ENCODE measurements at regions not wholly inside any gene's neighbourhood (a gene's known extent, or its start where the extent isn't known, plus 50 kb on each side); places are given as distances from the start of the nearest gene placed in this dataset.

- TF ChIP-seq, protein P1, sequence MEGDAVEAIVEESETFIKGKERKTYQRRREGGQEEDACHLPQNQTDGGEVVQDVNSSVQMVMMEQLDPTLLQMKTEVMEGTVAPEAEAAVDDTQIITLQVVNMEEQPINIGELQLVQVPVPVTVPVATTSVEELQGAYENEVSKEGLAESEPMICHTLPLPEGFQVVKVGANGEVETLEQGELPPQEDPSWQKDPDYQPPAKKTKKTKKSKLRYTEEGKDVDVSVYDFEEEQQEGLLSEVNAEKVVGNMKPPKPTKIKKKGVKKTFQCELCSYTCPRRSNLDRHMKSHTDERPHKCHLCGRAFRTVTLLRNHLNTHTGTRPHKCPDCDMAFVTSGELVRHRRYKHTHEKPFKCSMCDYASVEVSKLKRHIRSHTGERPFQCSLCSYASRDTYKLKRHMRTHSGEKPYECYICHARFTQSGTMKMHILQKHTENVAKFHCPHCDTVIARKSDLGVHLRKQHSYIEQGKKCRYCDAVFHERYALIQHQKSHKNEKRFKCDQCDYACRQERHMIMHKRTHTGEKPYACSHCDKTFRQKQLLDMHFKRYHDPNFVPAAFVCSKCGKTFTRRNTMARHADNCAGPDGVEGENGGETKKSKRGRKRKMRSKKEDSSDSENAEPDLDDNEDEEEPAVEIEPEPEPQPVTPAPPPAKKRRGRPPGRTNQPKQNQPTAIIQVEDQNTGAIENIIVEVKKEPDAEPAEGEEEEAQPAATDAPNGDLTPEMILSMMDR (IDR thresholded peaks at IDR 0.05; ENCODE audit: low read depth, low read length, missing control alignments): no peak
- in situ Hi-C loops (cut with HindIII; ENCODE audit: low sequenced_read_pairs): no loop called here
- no peak for DNase-seq (ENCODE audit: low read depth)
- H3K4me3 ChIP-seq (ENCODE audit: low read depth, low read length): no peak overlapping the region
Measured at GRCh38 chr14:103223818-103224352, 100.6 kb downstream of the TNFAIP2 start.

- H3K4me3 ChIP-seq (ENCODE audit: low read depth, low read length): no peak overlapping the region
- DNase-seq (ENCODE audit: low read depth): no peak
- TF ChIP-seq, protein P1 (IDR thresholded peaks at IDR 0.05; ENCODE audit: low read depth, low read length, missing control alignments): no peak
- in situ Hi-C loops (cut with HindIII; ENCODE audit: low sequenced_read_pairs): no loop called here
Measured at GRCh38 chr14:103225062-103225461, 101.8 kb downstream of the TNFAIP2 start.

DNA sequence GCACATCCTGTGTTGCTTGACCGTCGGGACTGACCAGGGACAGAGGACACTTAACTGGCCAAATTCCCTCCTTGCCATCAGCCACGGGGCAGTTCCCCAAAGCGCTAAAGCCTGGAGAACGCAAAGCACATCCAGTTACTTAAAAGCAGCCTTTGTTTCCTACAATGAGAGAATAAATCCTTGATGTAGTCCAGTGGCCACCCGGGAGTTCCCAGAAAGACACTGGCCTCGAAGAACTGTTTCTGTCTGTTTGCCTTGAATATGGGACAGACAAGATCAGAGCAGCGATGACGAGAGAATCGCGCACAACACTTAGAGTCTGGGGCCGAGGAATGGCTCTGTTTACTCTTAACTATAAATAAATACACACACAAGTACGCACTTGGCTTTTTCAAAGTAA, 102.2 kb downstream of the TNFAIP2 start:
- H3K4me3 ChIP-seq (ENCODE audit: low read depth, low read length): no peak overlapping the region
- TF ChIP-seq, protein P1 (IDR thresholded peaks at IDR 0.05; ENCODE audit: low read depth, low read length, missing control alignments): no peak
- no peak for DNase-seq (ENCODE audit: low read depth)
- in situ Hi-C loops (cut with HindIII; ENCODE audit: low sequenced_read_pairs): no loop called here

DNA sequence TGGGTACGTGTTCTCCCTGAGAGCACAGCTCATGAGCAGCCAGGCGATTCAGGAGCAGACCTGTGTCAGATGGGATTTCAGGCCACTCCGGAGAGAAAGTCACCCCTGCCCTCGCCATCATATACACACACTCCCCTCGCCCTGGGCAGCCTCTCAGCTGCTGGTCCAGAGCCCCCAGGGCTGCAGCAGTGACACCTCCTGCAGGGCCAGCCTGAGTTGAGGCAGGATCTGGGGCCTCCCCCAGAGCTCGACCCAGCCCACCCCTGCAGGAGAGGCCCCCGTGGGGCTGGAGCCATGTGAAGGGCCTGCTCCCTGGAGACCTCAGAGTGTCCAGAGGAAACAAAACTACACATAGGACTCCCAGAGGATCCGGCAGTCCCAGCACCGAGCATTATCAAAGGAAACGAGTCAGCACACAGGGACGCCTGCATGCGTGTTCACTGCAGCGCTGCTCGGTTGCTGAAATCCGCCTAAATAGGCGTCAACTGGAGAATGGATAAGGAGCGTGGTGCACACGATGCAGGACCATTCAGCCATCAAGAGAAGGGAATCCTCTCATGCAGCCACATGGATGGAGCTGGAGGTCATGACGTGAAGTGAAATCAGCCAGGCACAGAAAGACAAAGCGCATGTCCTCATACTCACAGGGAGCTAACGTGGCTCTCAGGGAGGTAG, 104.0 kb downstream of the TNFAIP2 start:
- DNase-seq (ENCODE audit: low read depth): no peak
- in situ Hi-C loops (cut with HindIII; ENCODE audit: low sequenced_read_pairs): no loop called here
- TF ChIP-seq, protein P1 (IDR thresholded peaks at IDR 0.05; ENCODE audit: low read depth, low read length, missing control alignments): no peak
- no peak overlapping the region for H3K4me3 ChIP-seq (ENCODE audit: low read depth, low read length)

GRCh38 chr14:103228076-103228806, 105.0 kb downstream of the TNFAIP2 start:
- DNase-seq (ENCODE audit: low read depth): no peak
- in situ Hi-C loops (cut with HindIII; ENCODE audit: low sequenced_read_pairs): no loop called here
- H3K4me3 ChIP-seq (ENCODE audit: low read depth, low read length): no peak overlapping the region
- TF ChIP-seq, protein P1 (IDR thresholded peaks at IDR 0.05; ENCODE audit: low read depth, low read length, missing control alignments): no peak

DNA sequence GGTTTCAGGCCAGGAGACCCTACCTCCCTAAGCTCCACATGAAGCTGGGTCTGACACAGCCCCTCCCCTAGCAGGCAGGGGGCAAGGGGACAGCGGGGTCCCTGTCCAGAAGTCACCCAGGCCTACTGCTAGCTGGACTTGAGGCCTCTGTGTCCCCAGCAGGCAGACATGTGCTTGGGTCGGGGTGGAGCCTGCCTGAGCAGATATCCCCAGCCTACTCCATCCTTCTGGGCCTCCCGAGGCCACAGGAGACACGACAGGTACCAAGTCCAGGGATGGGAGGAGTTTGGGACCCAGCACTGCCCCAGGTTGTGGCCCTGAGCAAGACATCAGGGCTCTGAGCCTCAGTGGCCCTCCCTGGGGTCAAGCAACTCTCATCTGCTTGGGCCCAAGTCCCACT, 105.2 kb upstream of the EIF5 start:
- DNase-seq (ENCODE audit: low read depth): no peak
- TF ChIP-seq, protein P1 (IDR thresholded peaks at IDR 0.05; ENCODE audit: low read depth, low read length, missing control alignments): no peak
- H3K4me3 ChIP-seq (ENCODE audit: low read depth, low read length): no peak overlapping the region
- in situ Hi-C loops (cut with HindIII; ENCODE audit: low sequenced_read_pairs): no loop called here

Data from astrocyte of the cerebellum (primary cell).